ENCODE measurements at regions not wholly inside any gene's neighbourhood (a gene's known extent, or its start where the extent isn't known, plus 50 kb on each side); places are given as distances from the start of the nearest gene placed in this dataset.

DNA sequence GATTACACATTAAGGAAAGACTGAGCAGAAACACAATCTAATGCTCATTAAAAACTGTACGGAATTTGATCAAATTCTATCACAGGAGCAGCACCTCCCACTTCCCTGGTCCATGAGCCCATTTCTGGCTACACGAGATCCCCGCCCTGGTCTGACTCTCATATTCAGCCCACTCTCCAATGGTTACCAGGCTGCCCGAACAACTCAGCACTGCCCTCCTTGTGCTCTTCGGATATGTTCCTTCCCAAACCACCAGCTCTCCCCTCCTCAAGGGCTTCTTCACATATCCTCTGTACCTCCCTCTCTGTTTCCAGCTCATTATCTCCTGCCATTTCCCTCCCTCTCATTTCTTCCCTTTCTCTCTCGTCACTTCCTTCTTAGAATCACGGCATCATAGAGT, 180.5 kb downstream of the RSL24D1 start:
- no peak for DNase-seq

- DNase-seq = no peak
Measured at GRCh38 chr15:55015093-55015445, 181.7 kb downstream of the RSL24D1 start.

GRCh38 chr15:55014391-55015092, 182.2 kb downstream of the RSL24D1 start:
- no peak for DNase-seq

DNA sequence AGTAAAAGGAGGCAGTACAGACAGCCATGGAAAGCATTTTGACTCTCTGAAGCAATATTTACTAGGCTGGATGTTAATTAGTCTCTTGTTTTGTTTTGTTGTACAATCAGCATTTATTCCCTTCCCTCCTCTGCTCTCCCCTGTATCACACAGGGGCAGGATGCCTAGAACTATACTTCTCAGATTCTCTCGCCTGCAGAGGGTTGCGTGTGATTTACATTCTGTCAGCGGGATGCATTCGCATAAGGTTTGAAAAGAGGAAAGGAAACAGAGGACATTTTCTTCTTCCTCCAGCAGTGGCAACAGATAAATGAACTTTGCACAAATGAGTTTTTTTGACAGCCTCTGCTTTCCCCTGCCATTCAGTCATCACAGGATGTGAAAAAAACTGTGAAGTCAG, 188.3 kb downstream of the RSL24D1 start:
- no peak for DNase-seq

DNA sequence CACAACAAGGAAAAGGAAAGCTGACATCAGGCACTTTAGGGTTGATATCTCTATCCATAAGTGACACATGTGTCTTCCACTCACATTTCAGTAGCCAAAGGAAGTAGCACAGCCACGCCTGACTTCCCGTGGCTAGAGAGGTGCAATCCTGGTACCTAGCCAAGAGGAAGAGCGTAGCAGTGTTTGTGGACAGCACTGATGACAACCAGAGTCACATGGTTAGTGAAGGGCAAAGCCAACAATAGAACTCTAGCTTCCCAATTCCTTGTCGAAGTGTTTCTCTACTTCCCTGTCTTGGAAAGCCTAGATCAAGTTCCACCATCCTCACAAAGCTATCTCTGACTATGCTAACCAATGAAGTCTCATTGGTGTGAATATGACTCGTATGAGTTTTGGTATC, 189.2 kb downstream of the RSL24D1 start:
- DNase-seq = no peak

DNA sequence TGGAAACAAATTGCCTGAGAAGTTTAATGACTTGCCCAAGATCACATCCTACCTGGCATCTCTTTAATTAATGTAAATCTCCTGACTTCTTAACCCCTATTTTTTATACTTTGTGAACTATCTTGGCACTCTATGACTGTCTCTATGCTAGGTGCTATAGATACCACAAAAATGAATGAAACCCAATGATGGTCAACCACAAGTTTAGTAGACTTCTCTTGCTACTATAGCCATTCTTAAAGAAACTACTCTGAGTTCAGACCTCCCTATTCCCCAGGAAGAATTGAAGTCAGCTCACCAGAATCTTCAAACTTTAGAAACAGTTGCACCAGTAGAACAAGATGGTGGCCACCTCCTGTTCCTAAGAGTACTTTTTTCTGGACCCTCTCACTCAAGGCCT, 191.1 kb downstream of the RSL24D1 start:
- no peak for DNase-seq

DNA sequence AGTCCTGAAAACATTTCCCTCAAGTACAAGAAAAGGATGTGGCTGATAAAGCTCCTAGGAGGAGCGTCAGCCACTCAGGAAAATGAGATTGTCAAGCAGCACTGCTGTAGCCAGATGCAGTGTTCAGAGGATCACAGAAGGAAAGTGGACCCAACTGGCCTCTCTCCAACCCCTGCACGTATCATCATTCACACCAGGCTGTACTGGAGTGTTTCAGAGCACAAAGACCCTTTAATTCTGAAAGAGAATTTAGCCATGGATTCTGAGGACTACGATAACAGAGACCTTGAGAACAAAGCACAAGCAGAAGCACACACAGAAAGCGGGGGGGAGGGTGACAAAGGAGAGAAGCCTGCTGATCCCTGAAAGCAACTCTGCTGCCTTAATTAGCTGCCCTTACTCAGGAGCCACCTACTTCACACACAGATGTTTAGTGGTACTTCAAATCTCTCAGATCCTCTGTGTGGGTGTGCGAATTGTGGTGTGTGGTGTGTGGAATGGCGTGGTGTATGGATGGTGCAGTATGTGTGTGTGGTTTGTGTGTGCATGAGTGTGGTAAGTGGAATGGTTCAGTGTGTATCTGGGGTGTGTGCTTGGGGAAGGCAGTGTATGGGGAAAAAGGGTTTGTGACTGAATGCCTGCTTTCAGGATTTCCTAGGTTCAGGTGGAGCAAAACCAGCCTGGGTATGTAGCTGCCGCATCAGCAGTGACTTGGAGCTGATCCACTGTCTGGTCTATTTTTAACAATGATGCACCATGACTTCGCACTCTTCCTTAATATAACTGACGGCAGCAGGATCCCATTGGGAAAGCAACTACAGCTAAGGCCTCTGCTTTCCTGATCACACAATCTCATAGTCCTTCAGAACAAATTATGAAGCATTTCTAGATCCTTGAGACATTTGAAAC, 192.5 kb downstream of the RSL24D1 start:
- no peak for DNase-seq

DNA sequence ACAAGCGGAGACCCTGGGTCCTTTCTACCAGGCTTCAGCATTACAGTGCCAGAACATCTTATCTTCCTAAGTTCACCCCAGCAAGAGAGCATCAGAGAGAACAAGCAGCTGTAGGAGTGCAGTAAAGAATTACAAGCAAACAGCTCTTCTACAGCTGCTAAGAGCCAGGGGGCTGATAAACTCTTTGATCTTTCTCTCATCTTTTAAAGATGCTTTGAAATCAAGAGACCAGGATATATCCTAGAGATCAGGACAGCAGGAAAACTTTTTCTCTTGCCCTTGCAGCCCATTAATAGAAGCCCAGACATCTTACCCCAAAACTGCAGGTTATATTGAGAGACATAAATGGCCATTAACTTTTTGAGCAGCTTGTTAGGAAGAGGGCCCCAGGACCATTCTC, 198.1 kb downstream of the RSL24D1 start:
- DNase-seq = no peak

DNA sequence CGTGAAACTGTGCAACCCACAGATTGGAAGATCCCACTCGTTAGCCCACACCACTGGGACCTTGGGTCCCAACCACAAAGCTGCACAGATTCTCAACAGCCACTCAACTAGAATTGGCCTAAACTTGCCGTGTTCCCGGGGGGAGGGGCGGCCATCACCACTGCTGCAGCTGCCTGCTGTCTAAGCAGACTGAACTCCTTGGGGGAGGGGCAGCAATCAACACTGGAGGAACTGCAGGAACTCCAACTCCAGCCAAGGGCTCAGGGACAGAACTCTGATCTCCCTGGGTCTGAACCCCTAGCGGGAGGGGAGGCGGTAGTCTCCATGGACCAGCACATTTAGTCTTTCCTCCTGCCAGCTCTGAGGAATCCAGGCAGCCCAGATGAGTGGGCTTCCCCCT, 205.9 kb downstream of the RSL24D1 start:
- DNase-seq = no peak

DNA sequence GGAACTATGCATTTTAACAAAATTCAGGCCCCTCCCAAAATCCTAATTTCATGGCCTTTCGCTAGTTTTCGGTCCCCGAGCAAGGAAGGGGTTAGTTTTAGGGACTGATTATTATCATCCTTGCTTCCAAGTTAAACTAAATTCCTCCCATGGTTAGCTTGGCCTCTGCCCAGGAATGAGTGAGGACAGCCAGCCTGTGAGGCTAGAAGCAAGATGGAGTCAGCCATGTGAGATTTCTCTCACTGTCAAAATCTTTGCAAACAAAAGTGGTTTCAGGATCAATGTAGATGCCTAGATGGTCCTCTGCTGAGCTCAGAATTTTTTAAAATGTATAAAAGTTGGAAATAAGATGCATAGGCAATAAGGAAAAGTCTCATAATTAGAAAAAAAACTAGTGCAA, 208.9 kb downstream of the RSL24D1 start:
- DNase-seq = no peak

- DNase-seq = no peak
Measured at GRCh38 chr15:54979964-54980363, 216.8 kb downstream of the RSL24D1 start.

GRCh38 chr15:54962637-54963036, 234.1 kb downstream of the RSL24D1 start:
- no peak for DNase-seq

GRCh38 chr15:54960266-54960665, 236.5 kb downstream of the RSL24D1 start:
- DNase-seq = no peak

GRCh38 chr15:54941417-54941816, 255.3 kb downstream of the RSL24D1 start:
- no peak for DNase-seq

GRCh38 chr15:54917312-54917711, 279.4 kb downstream of the RSL24D1 start:
- DNase-seq = no peak

DNA sequence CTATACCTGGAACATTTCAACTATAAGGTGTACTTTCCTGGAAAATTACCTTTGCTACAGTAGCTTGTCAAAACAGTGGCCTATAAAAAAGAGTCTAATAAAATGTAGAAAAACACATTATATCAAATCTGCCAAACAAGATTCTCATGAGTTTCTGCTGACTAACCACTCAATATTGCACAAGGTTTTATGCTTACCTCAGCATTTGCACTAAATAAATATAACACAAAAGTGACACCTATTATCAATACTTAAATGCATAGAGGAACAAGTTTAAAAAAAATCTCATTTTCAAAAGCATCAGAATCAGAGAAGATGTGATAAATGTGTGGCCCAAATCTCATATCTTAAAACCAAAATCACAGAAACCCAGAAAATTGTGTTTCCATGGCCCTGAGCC, 281.4 kb downstream of the RSL24D1 start:
- DNase-seq = no peak

DNA sequence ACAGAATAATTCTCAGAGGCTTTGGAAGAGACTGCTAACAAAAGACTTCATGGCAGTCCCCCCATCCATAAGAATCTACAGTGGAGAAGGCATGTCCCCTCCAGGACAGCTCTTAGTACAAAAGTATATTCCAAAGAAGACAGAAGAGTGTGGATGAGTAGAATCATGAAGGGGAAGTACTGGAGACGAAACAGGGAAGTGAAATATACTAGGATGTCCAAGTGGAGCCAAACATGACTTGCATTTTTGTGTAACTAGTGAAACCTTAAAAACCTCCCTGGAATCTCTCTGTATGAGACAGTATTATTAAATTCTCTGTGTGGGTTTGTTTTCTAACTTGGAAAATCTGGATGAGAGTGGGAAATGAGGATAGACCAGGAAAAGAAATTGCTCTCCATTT, 312.4 kb downstream of the RSL24D1 start:
- DNase-seq = no peak

GRCh38 chr15:54859982-54860381, 336.8 kb downstream of the RSL24D1 start:
- DNase-seq = no peak

GRCh38 chr15:54854667-54855066, 342.1 kb downstream of the RSL24D1 start:
- DNase-seq = no peak

- no peak for DNase-seq
Measured at GRCh38 chr15:54850101-54850500, 346.6 kb downstream of the RSL24D1 start.

- DNase-seq = no peak
Measured at GRCh38 chr15:54843006-54843405, 353.7 kb downstream of the RSL24D1 start.

GRCh38 chr15:54841701-54842305, 354.9 kb downstream of the RSL24D1 start:
- DNase-seq = no peak

GRCh38 chr15:54840621-54841398, 355.9 kb downstream of the RSL24D1 start:
- no peak for DNase-seq

Measured in NCI-H226 (cell line).